Stimulated activated CD8-positive, alpha-beta memory T cell treated with anti-CD3 and anti-CD28 coated beads, Interleukin-2, amount 100 ng/mL, for 1 hour (primary cell): ENCODE measurements at regions not wholly inside any gene's neighbourhood (a gene's known extent, or its start where the extent isn't known, plus 50 kb on each side); places are given as distances from the start of the nearest gene placed in this dataset.

ENCODE experiments used
- DNase-seq, 2 donors: peaks; one replicate each; pipeline ENCODE4 v3.0.0-alpha.2; 2020; ENCODE audit warnings: low read depth in 2 of 2

DNA sequence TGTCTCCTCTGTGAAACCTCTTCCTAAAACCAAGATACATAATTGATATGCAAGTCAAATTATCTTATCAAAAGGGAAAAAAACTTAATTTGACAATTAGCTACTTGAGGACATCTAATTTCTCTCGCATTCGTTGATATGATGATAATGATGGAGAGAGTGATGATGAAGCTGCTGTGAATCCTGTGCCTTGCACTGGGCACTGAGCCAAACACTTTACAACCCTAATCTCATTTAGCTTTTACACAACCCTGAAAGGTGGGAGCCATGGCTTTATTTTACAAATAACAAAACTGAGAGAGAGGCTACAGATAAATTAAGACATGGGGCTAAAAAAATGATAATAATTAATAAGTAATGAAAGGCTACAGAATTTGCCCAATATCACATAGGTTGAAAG, 176.0 kb downstream of the NOC3L start:
- DNase-seq: no peak

DNA sequence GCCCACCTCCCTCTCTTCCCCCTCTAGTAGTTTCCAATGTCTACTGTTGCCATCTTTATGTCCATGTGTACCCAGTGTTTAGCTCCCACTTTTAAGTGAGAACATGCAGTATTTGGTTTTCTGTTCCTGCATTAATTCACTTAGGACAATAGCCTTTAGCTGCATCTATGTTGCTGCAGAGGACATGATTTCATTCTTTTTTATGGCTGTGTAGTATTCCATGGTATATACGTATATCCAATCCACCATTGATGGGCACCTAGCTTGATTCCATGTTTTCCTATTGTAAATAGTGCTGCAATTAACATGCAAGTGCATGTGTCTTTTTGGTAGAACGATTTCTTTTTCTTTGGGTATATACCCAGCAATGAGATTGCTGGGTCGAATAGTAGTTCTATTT, 170.4 kb downstream of the NOC3L start:
- no peak for DNase-seq

- DNase-seq: no peak
Measured at GRCh38 chr10:94192974-94193373, 169.8 kb downstream of the NOC3L start.

DNA sequence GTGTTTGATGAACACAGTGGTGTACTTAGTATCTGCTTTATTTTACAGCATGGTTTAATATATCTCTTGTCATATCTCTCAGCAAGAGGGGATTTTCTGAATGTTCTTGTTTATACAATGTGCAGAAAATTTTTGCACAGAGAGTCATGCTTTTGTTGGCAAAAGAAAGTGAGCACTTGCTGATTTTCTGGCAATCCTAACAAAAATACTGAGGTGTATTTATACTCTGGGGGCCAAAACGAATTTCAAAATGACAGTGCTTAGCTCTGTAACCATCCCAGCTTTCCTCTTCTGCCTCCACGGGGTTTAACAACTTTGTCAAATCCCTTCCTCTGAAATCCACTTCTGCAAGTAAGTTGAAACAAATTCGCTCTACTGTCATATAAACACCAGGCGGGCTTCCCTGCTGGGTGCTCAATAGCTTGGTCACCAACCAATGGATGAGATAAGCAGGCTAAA, 169.2 kb downstream of the NOC3L start:
- DNase-seq: no peak

DNA sequence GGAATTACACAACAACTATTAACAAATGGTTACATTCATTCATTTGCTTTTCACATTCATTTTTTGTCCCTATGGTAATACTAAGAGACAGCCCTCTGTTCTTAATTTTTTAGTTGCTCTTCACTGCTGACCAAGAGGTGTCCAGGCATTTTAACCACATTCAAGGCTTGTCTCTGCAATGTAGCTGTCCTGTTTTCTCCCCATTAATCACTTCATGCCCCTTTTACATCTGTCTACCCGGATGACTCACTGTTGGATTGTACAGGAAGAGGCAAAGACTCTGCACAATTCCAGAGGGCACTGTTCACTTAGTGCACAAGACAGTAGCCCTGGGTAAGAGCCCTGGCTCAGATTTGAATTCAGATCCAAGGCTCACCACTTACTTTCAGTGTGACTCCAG, 168.5 kb downstream of the NOC3L start:
- DNase-seq: no peak

- DNase-seq: no peak
Measured at GRCh38 chr10:94197241-94197640, 165.5 kb downstream of the NOC3L start.

- DNase-seq: no peak
Measured at GRCh38 chr10:94198324-94198723, 164.4 kb downstream of the NOC3L start.

- DNase-seq: no peak
Measured at GRCh38 chr10:94199565-94199964, 163.2 kb downstream of the NOC3L start.

DNA sequence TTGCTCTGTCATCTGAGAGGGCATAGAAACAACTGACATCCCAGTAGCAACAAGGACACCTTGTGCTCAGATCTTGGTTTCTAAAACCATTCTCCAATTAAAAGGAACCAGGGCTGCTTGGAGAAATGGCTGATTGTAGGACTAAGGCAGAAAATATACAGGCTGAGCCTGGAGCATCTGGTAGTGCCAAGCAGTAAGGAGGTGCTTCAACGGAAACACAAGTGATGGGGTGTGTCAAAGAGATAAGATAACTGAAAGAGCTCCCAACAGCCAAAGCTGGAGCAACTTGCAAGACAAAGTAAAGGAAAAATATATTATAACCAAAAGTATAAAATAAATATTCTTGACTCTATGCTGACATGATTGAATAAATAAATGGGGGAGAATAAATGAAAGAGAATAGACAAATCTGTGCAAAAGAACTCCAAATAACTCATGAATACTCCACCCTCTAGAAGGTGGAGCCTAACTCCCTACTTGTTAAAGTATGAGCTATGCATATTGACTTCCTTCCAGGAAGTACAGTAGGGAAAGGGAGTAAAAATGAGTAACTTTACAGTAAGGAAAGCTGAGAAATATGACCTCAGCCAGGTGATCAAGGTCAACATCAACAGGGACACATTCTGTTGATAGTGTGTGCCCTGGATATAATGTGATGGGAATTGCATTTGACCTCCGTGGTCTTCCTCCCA, 162.4 kb downstream of the NOC3L start:
- no peak for DNase-seq

DNA sequence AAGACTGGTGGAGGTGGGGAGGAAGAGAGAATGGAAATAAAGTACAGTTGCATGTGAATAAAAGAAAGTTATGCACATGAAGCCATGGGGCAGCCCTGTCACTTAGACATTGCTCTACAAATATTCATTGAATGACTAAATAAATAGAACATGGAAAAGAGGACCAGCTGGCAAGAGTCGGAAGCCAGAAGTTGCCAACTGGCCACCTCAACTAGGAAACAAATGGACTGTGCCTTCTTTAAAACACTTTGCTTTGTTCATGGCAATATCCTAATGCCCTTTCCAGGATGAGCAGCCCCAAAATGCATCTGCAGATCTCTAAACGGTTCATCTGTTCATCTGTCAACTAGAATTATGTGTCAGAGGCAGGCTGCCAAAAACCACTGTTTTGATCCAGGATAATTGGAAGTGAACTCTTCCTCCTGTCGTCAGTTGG, 157.3 kb downstream of the NOC3L start:
- no peak for DNase-seq

DNA sequence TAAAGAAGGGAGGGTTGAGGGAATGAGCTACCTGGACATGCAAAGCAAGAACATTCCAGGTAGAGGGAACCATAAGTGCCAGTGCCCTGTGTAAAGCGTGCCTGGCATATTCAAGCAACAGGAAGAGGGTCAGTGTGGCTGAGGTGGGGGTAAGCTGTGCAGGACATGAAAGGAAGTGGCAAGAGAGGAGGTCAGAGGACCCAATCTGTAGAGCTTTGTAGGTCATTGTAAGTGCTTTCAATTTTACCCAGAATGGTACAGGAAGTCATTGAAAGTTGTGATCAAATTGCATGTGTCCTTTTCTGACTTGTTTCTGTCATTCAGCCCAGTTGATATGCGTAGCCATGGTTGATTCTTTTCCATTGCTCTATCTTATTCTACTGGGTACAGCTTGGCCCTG, 156.6 kb downstream of the NOC3L start:
- no peak for DNase-seq

DNA sequence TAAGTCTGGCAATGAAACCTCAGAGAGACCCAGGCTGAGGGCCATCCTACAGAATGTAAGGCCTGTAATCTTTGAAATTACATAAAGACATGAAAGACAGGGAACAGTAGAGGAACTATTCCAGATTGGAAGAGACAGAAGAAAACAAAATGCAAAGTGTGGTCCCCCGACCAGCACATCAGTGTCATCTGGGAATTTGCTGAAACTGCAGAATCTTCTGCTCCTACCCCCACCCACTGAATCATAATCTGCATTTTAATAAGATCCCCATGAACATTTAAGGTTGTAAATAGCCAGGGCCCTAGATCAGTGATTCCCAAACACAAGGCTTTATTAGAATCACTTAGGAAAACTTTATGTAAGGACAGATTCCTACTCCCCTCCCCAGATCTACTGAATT, 154.4 kb downstream of the NOC3L start:
- DNase-seq: no peak

- DNase-seq: no peak
Measured at GRCh38 chr10:94210440-94211168, 152.1 kb downstream of the NOC3L start.

DNA sequence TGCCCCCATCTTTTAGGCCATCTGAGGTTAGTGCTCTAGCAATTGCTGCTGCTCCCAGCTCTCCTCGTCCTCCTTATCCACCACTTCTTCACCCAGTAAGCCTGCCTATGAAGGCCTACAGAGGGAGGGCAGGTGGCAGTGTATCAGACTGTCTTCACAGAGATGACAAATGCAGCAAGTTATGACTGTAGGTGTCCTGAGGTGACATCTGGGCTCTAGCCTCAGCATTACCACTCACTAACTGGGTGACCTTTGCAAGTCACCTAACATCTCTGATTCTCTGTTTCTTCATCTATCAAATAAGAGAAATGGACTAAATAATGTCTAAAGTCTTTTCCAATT, 151.6 kb downstream of the NOC3L start:
- no peak for DNase-seq

- no peak for DNase-seq
Measured at GRCh38 chr10:94213001-94213530, 149.7 kb downstream of the NOC3L start.

GRCh38 chr10:94213980-94214379, 148.8 kb downstream of the NOC3L start:
- no peak for DNase-seq

- no peak for DNase-seq
Measured at GRCh38 chr10:94214481-94214893, 148.3 kb downstream of the NOC3L start.

DNA sequence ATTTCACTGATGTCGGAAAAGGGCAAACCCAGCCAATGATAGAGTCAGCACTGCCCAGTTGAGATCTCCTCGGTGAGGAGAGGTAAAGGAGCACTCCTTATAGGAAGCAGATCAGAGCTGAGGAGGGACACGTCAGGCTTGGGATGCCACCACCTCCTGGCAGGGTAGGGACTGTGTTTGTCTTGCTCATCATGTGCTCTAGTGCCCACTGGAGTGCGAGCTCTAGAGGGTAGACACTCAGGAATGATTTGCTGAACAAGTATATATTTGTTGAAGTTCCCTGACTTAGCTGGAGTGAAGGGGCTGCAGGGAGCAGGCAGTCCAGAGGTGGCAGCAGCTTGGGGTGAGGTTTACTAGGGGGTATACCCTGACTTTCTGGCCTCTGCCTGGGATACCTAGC, 146.5 kb downstream of the NOC3L start:
- DNase-seq: no peak

DNA sequence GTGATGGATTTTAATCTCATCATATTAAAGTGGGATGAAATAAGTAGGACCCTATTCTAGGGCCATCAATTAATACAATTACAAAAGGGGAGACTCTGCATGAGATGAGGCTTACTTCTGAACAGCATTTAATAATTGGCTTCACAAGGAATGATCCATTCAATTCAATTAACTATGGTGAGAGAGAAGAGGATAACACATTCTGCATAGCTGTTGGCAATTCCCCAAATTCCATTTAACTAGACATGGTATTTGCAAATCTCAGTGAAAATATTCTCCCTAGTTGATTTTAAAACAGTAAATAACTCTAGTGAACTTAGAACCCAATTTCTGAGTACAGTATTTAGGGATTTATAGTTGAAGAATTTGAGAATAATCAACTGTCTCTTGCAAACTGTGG, 145.3 kb downstream of the NOC3L start:
- DNase-seq: no peak

DNA sequence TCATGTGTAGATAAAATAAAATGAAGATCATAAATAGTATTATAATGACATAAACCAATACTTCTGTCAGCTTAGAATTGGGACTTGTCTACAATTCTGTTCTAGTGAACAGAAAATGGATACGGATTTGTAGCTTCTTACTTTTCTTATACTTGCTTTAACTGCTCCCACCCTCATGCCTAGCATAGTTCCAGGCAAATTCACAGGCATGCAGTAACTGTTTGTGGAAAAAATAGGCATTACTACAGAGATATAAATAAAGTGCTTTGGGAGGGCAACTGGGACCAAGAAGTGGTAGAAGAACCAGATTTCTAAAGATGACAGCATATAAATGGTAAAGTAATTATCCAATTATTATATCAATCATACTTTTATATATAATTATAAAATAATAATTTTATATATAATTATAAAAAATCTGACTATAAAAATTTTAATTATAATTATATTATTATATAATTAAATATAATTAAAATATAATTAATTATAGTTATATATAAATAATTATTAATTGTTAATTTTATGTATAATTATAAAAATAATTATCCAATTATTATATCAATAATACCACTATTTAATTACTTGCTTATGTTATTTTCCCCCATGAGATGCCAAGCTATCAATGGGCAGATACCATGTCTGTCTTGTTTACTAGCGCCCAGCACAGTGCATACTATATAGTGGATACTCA, 144.1 kb downstream of the NOC3L start:
- no peak for DNase-seq

GRCh38 chr10:94219829-94220228, 142.9 kb downstream of the NOC3L start:
- no peak for DNase-seq

DNA sequence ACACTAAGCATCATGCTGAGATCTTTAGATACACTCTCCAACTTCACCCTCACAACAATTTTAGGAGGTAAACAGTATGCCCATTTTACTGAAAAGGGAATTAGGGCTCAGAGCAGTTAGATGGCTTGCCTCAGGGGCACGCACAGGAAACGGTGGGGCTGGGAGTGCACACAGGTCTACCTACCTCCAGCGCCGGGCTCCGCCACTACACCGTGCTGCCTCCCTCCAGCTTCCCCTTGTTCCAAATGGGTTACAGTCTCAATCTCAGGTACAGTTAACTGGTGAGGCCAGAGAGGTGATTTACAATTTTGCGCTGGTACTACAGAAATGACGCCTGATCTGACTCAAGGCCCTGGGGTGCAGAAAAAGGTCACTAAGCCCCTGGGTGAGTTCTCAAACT, 142.0 kb downstream of the NOC3L start:
- no peak for DNase-seq
